ENCODE measurements at regions not wholly inside any gene's neighbourhood (a gene's known extent, or its start where the extent isn't known, plus 50 kb on each side); places are given as distances from the start of the nearest gene placed in this dataset.
"Not testable (repeated sequence)": the region's sequence is repeated elsewhere in the genome, so short reads cannot be mapped to it uniquely, and the experiment has no call there.

- no peak for DNase-seq (ENCODE audit: low read depth)
- no peak for TF ChIP-seq CTCF (IDR thresholded peaks at IDR 0.05; ENCODE audit: low read length, missing control alignments)
- H3K4me3 ChIP-seq (replicated peaks; ENCODE audit: low read depth, low read length) = no peak overlapping the region
These were observed 615.3 kb downstream of the TRIB2 start for GRCh38 chr2:13332060-13332459.

- peak; percentile 37 for DNase-seq (ENCODE audit: low read depth)
These were observed 617.3 kb downstream of the TRIB2 start for GRCh38 chr2:13334071-13334470.

GRCh38 chr2:13334545-13334944 is 617.8 kb downstream of the TRIB2 start:
- no peak for TF ChIP-seq CTCF (IDR thresholded peaks at IDR 0.05; ENCODE audit: low read length, missing control alignments)
- no peak overlapping the region for H3K4me3 ChIP-seq (replicated peaks; ENCODE audit: low read depth, low read length)
- DNase-seq (ENCODE audit: low read depth) = no peak

More at GRCh38 chr2:13334071-13334470, 617.3 kb downstream of the TRIB2 start:
- not testable (repeated sequence) for H3K4me3 ChIP-seq (replicated peaks; ENCODE audit: low read depth, low read length)

- no peak overlapping the region for H3K4me3 ChIP-seq (replicated peaks; ENCODE audit: low read depth, low read length)
- no peak for TF ChIP-seq CTCF (IDR thresholded peaks at IDR 0.05; ENCODE audit: low read length, missing control alignments)
- no peak for DNase-seq (ENCODE audit: low read depth)
These were observed 619.3 kb downstream of the TRIB2 start for GRCh38 chr2:13335862-13336535.

- TF ChIP-seq CTCF (IDR thresholded peaks at IDR 0.05; ENCODE audit: low read length, missing control alignments) = no peak
- DNase-seq (ENCODE audit: low read depth) = no peak
- no peak overlapping the region for H3K4me3 ChIP-seq (replicated peaks; ENCODE audit: low read depth, low read length)
These were observed 634.3 kb downstream of the TRIB2 start for GRCh38 chr2:13351068-13351467.

- H3K4me3 ChIP-seq (replicated peaks; ENCODE audit: low read depth, low read length) = no peak overlapping the region
- no peak for TF ChIP-seq CTCF (IDR thresholded peaks at IDR 0.05; ENCODE audit: low read length, missing control alignments)
- DNase-seq (ENCODE audit: low read depth) = no peak
These were observed 636.3 kb downstream of the TRIB2 start for GRCh38 chr2:13353083-13353482.

GRCh38 chr2:13354031-13354430 is 637.3 kb downstream of the TRIB2 start:
- no peak for DNase-seq (ENCODE audit: low read depth)
- no peak for TF ChIP-seq CTCF (IDR thresholded peaks at IDR 0.05; ENCODE audit: low read length, missing control alignments)
- H3K4me3 ChIP-seq (replicated peaks; ENCODE audit: low read depth, low read length) = no peak overlapping the region

- not testable (repeated sequence) for DNase-seq (ENCODE audit: low read depth); H3K4me3 ChIP-seq (replicated peaks; ENCODE audit: low read depth, low read length)
These were observed 665.2 kb downstream of the TRIB2 start for GRCh38 chr2:13381928-13382327.

GRCh38 chr2:13389172-13389571 is 672.4 kb downstream of the TRIB2 start:
- DNase-seq (ENCODE audit: low read depth); H3K4me3 ChIP-seq (replicated peaks; ENCODE audit: low read depth, low read length): not testable (repeated sequence)
